ELF-1 (cell line): ENCODE measurements at regions not wholly inside any gene's neighbourhood (a gene's known extent, or its start where the extent isn't known, plus 50 kb on each side); places are given as distances from the start of the nearest gene placed in this dataset.
"Not testable (repeated sequence)": the region's sequence is repeated elsewhere in the genome, so short reads cannot be mapped to it uniquely, and the experiment has no call there.

ENCODE experiments used
- DNase-seq: peaks from one replicate; pipeline ENCODE4 v3.0.0-alpha.2; 2016; ENCODE audit warnings: low read depth, low spot score

DNA sequence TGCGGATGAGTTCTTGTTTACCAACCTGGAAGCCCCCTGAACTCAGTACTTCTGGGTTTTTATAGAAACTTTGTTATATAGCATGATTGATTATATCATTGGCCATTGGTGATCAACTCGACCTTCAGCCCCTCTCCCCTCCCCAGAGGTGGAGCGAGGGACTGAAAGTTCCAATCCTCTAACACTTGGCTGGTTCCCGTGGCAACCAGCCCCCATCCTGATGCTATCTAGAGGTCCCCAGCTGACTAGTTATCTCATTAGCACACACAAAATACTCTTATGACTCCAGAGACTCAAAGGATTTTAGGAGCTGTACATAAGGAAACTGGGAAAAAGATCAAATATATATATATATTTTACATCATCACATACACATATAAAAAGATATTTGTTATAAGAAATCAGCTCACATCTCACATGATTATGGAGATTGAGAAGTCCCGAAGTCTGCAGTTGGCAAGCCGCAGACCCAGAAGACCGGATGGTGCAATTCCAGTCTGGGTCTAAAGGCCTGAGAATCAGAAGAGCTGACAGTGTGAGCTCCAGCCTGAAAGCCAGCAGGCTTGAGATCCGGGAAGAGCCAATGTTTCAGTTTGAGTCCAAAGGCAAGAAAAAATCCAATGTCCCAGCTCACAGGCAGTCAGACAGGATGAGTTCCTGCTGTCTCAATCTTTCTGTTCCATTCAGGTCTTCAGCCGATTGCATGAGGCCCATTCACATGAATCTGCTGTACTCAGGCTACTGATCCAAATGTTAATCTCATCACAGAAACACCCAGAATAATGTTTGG, 179.3 kb upstream of the DTNBP1 start:
- DNase-seq, result no peak

DNA sequence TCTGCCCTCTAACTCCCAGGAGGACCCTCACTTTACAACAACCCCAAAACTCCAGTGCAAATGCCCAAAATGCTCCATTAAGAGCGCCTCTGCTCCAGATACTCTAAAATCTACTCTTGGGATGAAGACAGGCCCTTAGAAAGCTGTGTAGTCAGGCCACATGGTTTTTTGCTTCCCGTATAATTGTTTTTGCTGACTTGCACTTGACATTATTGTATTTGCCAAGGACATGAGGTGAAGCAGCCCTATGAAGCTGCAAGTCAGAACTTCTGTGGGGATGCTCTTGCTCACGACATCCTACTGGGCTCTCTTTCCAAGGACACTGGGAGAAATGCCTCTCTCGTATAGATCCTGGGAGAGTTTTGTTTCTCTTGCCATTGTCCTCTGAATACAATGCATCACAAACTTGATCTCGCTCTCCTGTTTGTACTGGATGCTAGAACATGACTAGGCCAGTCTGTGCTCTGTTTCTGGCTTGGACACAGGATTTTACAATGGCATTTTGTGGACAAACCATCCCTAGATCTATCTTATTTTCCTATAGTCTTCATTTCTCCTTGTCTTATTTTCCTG, 177.2 kb upstream of the DTNBP1 start:
- DNase-seq, result no peak

DNA sequence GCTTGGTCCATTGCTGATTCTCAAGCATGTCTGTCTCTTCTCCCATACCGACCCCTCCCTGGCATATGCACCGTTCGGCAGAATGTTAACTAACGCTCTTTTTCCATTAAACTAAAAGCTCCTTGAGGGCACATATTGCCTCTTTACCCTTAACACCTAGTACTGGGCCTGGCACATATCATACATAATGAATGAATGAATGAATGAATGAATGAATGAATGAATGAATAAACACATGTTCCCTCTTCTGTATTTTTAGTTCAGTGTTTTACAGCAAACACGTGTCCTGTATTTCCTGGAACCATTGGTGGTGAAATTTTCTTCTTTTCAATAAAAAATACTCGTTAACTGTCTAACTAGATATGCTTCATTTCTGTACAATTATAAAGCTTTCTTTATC, 174.4 kb upstream of the DTNBP1 start:
- no peak for DNase-seq

GRCh38 chr6:15832841-15833240, 170.0 kb upstream of the DTNBP1 start:
- DNase-seq, result no peak

DNA sequence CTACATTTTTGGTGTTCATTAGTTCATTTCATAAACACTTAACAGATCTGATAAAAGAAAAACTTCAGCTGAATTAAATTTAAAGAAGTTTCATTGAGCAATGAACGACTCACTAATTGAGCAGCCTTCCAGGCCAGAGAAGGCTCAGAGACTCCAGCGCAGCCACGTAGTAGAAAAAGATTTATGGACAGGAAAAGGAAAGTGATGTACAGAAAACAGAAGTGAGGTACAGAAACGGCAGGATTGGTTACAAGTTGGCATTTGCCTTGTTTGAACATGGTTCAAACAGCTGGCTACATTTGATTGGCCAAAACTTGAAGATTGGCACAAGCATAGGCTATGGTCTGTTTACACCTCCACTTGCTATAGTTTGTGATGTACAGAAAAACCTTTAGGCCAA, 166.3 kb upstream of the DTNBP1 start:
- no peak for DNase-seq

DNA sequence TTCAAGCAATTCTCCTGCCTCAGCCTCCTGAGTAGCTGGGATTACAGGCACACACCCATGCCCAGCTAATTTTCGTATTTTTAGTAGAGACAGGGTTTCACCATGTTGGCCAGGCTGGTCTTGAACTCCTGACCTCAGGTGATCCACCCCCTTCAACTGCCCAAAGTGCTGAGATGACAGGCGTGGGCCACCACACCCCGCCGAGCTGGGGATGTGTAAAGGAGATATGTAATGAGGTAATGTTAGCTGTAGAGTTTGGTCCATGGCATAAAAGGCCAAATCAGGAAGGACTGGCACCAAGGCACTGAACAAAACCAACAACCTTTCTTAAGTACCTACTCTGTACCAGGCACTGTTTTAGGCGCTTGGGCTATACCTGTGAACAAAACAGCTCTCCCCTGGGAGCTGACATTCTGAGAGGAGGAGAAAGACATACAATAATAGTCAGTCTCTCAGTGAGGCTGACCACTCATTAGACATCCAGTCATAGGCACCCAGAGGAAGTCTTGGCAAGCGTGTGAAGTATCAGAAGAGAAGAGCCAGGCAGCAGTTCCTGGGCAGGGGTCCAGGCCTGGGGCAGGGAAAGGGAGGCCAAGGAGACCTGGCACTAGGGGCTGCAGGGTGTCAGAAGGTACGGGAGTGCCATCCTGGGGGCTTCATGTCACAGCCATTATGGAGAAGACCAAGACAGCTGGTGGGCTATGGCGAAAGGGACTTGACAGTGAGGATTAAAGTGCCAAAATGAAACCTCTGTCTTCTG, 164.8 kb upstream of the DTNBP1 start:
- DNase-seq, result no peak

DNA sequence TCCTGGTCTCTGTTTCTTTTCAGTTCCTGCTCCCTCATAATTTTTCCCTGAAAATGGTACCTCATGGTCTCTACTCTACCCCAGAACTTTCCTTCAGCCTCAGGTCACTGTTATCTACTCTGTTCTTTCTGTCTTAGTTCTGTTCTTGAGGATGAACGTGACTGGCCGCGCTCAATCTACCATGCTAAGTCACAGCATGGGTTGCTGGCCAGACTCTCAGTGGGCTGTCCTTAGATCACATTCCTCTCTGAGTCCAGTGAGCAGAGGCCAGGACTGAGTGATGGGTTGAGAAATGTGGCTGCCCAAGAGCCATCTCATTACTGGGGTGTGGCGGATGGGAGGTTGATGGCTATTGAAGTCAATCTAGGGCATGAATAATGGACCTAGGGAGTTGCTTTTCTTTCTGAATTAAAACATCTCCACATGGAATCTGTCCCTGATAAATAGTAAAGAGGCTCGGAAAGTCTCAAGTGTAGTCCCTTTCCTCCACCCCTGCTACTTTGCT, 164.0 kb upstream of the DTNBP1 start:
- DNase-seq, result no peak

GRCh38 chr6:15825332-15825930, 162.6 kb upstream of the DTNBP1 start:
- no peak for DNase-seq

GRCh38 chr6:15824811-15825210, 162.0 kb upstream of the DTNBP1 start:
- DNase-seq, result no peak

GRCh38 chr6:15823838-15824414, 161.1 kb upstream of the DTNBP1 start:
- DNase-seq, result no peak

GRCh38 chr6:15822835-15823234, 160.0 kb upstream of the DTNBP1 start:
- no peak for DNase-seq

DNA sequence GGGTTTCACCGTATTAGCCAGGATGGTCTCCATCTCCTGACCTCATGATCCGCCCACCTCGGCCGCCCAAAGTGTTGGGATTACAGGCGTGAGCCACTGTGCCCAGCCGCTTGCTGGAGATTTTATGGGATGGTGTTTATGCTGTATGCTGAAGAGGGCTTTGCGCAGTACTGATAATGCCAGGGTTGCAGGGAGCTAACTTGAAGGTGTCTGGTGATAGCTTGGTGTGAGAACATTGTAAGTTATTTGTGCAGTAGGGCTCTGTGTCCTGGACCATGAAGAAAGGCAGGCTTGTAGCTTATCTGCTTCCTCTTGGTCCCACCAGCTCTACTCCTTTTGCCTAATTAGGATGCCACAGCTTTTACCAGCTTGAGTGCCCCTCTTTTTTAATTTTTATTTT, 157.0 kb upstream of the DTNBP1 start:
- no peak for DNase-seq

DNA sequence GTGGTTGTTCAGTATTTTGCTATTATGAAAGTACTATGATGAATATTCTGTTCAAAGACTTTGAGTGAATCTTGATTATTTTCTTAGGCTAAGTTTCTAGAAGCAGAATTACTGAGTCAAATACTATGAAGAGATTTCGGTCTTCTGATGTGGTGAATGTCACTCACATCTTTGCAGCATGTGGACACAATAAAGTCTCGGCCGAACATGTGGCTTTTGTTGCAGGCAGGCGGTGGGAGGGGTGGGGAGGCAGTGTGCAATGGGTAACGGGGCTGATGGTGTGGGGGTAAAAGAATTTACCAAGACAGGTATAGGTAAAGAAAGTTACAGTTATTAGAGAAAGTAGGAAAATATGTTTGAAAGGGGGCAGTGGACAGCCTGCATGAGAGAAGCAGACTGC, 156.4 kb upstream of the DTNBP1 start:
- DNase-seq, result no peak

- DNase-seq, result no peak
Observed at GRCh38 chr6:15818491-15818890, 155.7 kb upstream of the DTNBP1 start.

DNA sequence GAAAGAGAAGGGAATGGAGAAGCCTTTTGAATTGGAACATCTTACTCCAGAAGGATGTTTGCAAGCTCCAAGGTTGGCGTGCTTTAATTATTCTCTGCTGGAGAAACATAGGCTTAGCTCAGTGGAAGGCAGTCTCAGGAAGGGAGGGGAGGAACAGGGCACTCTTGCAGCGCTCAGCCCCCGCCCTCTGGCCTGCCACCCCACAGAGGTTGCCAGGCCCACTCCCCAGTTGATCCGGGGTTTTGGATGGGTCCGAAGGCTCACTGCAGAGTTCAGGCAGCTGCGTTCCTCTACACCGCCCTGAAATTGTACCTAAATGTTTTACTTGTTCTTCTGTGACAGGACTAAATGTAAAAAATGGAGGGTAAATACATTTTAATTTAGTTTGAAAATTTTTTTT, 155.2 kb upstream of the DTNBP1 start:
- no peak for DNase-seq

DNA sequence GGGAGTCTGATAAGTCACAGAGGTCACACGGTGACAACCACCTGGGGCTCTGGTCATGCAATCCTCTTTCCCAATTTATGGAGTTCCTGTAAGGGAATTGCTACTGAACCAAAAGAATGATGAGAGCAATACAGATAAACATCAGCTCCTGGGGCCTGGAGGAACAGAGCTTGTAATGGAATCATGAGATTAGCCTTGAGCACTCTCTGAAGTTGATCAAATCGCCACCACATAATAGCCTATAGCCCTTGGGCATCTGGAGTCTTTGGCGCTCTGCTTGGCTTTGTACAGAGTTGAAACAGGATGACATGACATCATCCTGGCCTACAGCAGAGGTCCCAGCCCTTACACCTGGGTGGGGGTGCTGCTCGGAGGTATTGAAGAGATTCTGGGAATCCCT, 154.3 kb upstream of the DTNBP1 start:
- peak; percentile 84 for DNase-seq

DNA sequence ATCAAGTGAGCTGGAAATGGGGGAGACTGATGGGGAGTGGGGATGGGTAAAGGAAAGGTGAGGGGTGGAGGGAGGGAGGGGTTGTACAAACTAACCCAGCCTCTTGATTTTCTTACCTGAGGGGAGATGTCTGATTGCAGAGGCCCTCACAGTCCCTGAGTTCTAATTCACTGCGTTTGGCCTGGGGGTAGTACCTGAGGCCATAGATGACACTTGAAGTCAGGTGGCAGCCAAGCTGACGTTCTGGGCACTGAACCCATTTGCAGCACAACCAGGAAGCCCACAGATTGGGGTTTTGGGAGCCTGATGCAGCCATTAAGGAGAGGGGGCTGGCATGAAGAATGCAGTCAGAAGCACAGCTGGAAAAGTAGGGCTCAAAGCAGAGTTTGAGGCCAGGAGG, 153.8 kb upstream of the DTNBP1 start:
- DNase-seq, result no peak

DNA sequence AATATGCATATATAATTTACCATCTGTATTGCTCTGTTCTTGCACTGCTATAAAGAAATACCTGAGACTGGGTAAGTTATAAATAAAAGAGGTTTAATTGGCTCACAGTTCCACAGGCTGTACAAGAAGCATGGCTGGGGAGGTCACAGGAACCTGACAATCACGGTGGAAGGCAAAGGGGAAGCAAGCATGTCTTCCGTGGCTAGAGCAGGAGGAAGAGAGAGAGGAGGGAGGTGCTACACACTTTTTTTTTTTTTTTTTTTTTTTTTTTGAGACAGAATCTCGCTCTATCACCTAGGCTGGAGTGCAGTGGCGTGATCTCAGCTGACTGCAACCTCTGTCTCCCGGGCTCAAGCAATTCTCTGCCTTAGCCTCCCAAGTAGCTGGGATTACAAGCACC, 150.9 kb upstream of the DTNBP1 start:
- not testable (repeated sequence) for DNase-seq

GRCh38 chr6:15811107-15811506, 148.3 kb upstream of the DTNBP1 start:
- no peak for DNase-seq

DNA sequence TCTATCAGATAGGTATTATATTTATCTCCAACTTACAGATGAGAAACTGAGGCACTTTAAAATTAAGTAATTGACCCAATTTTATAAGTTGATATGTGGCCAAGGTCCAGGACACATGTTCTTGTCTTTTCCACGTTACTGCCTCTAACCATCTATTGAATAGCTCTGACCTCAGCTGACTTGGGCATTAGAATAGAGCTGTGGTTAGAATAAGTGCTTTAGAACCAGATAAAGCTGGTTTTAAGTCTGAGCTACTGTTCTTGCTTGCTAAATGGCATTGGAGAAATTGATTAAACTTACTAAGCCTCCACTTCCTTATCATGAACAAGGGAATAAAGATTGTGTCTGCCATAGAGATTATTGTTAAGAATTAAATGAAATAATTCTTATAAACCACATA, 147.8 kb upstream of the DTNBP1 start:
- DNase-seq, result no peak

DNA sequence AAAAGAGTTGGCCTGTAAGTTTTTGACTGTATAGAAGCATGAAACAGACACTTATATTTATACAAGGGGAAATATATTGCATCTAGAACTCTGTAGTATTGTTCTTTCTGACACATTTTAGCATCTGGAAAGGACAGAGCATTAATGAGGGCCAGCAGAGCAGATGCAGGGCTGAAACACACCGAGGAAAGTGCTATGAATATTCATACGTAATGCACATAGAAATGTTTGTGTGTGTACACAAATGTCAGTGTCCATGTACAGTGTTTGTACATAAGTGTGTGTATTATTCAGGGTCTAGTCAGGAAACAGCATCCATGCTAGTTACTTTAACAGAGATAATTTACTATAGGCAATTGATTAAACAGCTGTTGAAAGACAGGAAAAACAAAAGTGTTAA, 146.5 kb upstream of the DTNBP1 start:
- no peak for DNase-seq
